ENCODE measurements at regions not wholly inside any gene's neighbourhood (a gene's known extent, or its start where the extent isn't known, plus 50 kb on each side); places are given as distances from the start of the nearest gene placed in this dataset.
"Not testable (repeated sequence)": the region's sequence is repeated elsewhere in the genome, so short reads cannot be mapped to it uniquely, and the experiment has no call there.

GRCh38 chr9:31210978-31211570, 1173.4 kb upstream of the ACO1 start:
- no peak for DNase-seq

- DNase-seq = not testable (repeated sequence)
Measured at GRCh38 chr9:31229976-31230375, 1154.5 kb upstream of the ACO1 start.

- no peak for DNase-seq
Measured at GRCh38 chr9:31232485-31232884, 1152.0 kb upstream of the ACO1 start.

- DNase-seq = no peak
Measured at GRCh38 chr9:31236344-31236743, 1148.1 kb upstream of the ACO1 start.

GRCh38 chr9:31243386-31243785, 1141.1 kb upstream of the ACO1 start:
- no peak for DNase-seq

- DNase-seq = no peak
Measured at GRCh38 chr9:31248156-31248555, 1136.3 kb upstream of the ACO1 start.

GRCh38 chr9:31251386-31251785, 1133.1 kb upstream of the ACO1 start:
- no peak for DNase-seq

GRCh38 chr9:31253800-31254762, 1130.4 kb upstream of the ACO1 start:
- no peak for DNase-seq

- DNase-seq = no peak
Measured at GRCh38 chr9:31255211-31255610, 1129.2 kb upstream of the ACO1 start.

GRCh38 chr9:31259824-31260223, 1124.6 kb upstream of the ACO1 start:
- no peak for DNase-seq

GRCh38 chr9:31272456-31273295, 1111.8 kb upstream of the ACO1 start:
- no peak for DNase-seq

- no peak for DNase-seq
Measured at GRCh38 chr9:31275419-31275818, 1109.0 kb upstream of the ACO1 start.

- no peak for DNase-seq
Measured at GRCh38 chr9:31290731-31291130, 1093.7 kb upstream of the ACO1 start.

- no peak for DNase-seq
Measured at GRCh38 chr9:31302620-31303418, 1081.6 kb upstream of the ACO1 start.

- DNase-seq = no peak
Measured at GRCh38 chr9:31304576-31304975, 1079.9 kb upstream of the ACO1 start.

GRCh38 chr9:31314241-31314640, 1070.2 kb upstream of the ACO1 start:
- no peak for DNase-seq

- no peak for DNase-seq
Measured at GRCh38 chr9:31320494-31320893, 1063.9 kb upstream of the ACO1 start.

- DNase-seq = no peak
Measured at GRCh38 chr9:31321256-31321655, 1063.2 kb upstream of the ACO1 start.

- no peak for DNase-seq
Measured at GRCh38 chr9:31321686-31322085, 1062.8 kb upstream of the ACO1 start.

GRCh38 chr9:31323726-31324444, 1060.6 kb upstream of the ACO1 start:
- no peak for DNase-seq

GRCh38 chr9:31325778-31326177, 1058.7 kb upstream of the ACO1 start:
- DNase-seq = no peak

- not testable (repeated sequence) for DNase-seq
Measured at GRCh38 chr9:31326883-31327282, 1057.6 kb upstream of the ACO1 start.
